WTC11 (cell line): ENCODE measurements at regions not wholly inside any gene's neighbourhood (a gene's known extent, or its start where the extent isn't known, plus 50 kb on each side); places are given as distances from the start of the nearest gene placed in this dataset.

Experiments
- ATAC-seq: fragments of 200-7000 bp; cut with Tn5 transposase; 2 replicates; pipeline ENCODE4 v1.10.0; 2021; ENCODE audit warnings: mild to moderate bottlenecking, moderate library complexity
- CTCF ChIA-PET: fragments of 300-600 bp; sonication (Branson Sonifier 250); formaldehyde crosslinking; loops from one replicate; lab custom pipeline; 2021; ENCODE audit warnings: antibody characterized with exemption; lab: Charles Lee
- POLR2A ChIA-PET: fragments of 350-600 bp; sonication (Branson Sonifier 250); formaldehyde crosslinking; loops from one replicate; lab custom pipeline; 2021; ENCODE audit warnings: antibody characterized with exemption; lab: Charles Lee
- DNase-seq: peaks from one replicate; pipeline ENCODE4 v3.0.0; 2021; ENCODE audit warnings: low spot score
- H3K27ac Mint-ChIP-seq: 2 replicates; pipeline ENCODE4 v1.8.0; 2021; ENCODE audit warnings: mixed read lengths
- H3K27me3 Mint-ChIP-seq: 2 replicates; pipeline ENCODE4 v1.8.0; 2021; ENCODE audit warnings: low read depth, mild to moderate bottlenecking, moderate library complexity, mixed read lengths
- H3K36me3 Mint-ChIP-seq: 2 replicates; pipeline ENCODE4 v1.8.0; 2021; ENCODE audit warnings: mixed read lengths
- H3K4me1 Mint-ChIP-seq: 2 replicates; pipeline ENCODE4 v1.8.0; 2022; ENCODE audit warnings: mixed read lengths
- H3K4me3 Mint-ChIP-seq: 2 replicates; pipeline ENCODE4 v1.8.0; 2021; ENCODE audit warnings: mild to moderate bottlenecking, moderate library complexity, mixed read lengths
- H3K9me3 Mint-ChIP-seq: 2 replicates; pipeline ENCODE4 v1.8.0; 2021; ENCODE audit warnings: mixed read lengths
- ATF1 ChIP-seq: sonication (generic); formaldehyde crosslinking; IDR thresholded peaks from 2 replicates; pipeline ENCODE4 v1.8.1; 2023; ENCODE audit warnings: mild to moderate bottlenecking, moderate library complexity, missing genetic modification reagents
- CREM ChIP-seq: sonication (generic); formaldehyde crosslinking; IDR thresholded peaks from 2 replicates; pipeline ENCODE4 v1.8.1; 2022; ENCODE audit warnings: mild to moderate bottlenecking, missing genetic modification reagents, moderate library complexity
- ELF4 ChIP-seq: sonication (generic); formaldehyde crosslinking; IDR thresholded peaks from 2 replicates; pipeline ENCODE4 v1.8.1; 2022; ENCODE audit warnings: low read depth, mild to moderate bottlenecking, moderate library complexity, missing genetic modification reagents
- NR2C2 ChIP-seq: sonication (generic); formaldehyde crosslinking; IDR thresholded peaks from 2 replicates; pipeline ENCODE4 v1.8.0; 2022; ENCODE audit warnings: mild to moderate bottlenecking, missing genetic modification reagents
- TEAD1 ChIP-seq: sonication (generic); formaldehyde crosslinking; IDR thresholded peaks from 2 replicates; pipeline ENCODE4 v1.8.0; 2022; ENCODE audit warnings: mild to moderate bottlenecking, missing genetic modification reagents
- ZNF317 ChIP-seq: sonication (generic); formaldehyde crosslinking; IDR thresholded peaks from 2 replicates; pipeline ENCODE4 v1.8.1; 2023; ENCODE audit warnings: low read depth, mild to moderate bottlenecking, moderate library complexity, missing genetic modification reagents, borderline replicate concordance
- ZNF423 ChIP-seq: fragments of 250-450 bp; sonication (Bioruptor Pico); IDR thresholded peaks from 2 replicates; pipeline ENCODE4 v2.1.2; 2022; ENCODE audit warnings: mild to moderate bottlenecking, moderate library complexity
- TF ChIP-seq, protein P1 (sequence below): sonication (generic); formaldehyde crosslinking; IDR thresholded peaks from 2 replicates; pipeline ENCODE4 v1.8.0; 2022; ENCODE audit warnings: mild to moderate bottlenecking, missing genetic modification reagents
- TF ChIP-seq, protein P2 (sequence below): sonication (generic); formaldehyde crosslinking; IDR thresholded peaks from 2 replicates; pipeline ENCODE4 v1.8.0; 2023; ENCODE audit warnings: missing genetic modification reagents, mild to moderate bottlenecking, borderline replicate concordance
- TF ChIP-seq, protein P3 (sequence below): sonication (generic); formaldehyde crosslinking; IDR thresholded peaks from 2 replicates; pipeline ENCODE4 v1.8.1; 2023; ENCODE audit warnings: mild to moderate bottlenecking, missing genetic modification reagents, moderate library complexity
- TF ChIP-seq, protein P4 (sequence below): sonication (generic); formaldehyde crosslinking; IDR thresholded peaks from 2 replicates; pipeline ENCODE4 v1.8.1; 2023; ENCODE audit warnings: mild to moderate bottlenecking, moderate library complexity, missing genetic modification reagents

DNA sequence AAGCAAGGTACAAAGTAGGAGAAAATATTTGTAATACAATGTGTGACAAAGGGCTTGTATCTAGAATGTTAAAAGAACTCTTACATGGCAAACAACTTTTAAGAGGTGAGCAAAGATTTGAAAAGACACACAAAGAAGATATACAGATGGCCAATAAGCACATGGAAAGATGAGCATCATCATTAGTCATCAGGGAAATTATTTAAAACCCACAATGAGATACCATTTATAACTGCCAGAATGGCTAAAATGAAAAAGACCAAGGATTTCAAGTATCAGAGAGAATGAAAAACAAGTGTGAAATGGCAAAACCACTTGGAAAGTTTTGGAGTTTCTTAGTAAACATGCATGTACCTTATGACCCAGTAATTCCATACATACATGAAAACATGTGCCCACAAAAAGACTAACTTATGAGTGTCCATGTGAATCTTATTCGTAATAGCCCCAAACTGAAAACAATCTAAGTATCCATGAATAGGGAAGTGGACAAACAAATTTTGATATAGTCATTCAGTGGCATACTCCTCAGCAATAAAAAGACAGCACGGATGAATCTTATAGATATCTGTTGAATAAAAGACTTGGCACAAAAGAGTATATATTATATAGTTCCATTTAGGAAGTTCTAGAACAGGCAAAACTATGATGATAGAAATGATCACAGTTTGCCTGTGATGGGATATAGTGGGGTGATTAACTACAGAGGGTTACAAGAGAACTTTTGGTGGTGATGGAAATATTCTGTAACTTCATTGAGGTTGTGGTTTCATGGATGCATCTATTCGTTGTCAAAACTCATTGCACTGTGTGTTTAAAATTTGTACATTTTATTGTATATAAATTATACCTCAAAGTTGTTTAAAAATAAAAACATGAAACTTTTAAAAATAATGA is 82.0 kb downstream of the DISP1 start:
- Mint-ChIP-seq H3K9me3 (no peaks in the 10 kb centered on the region), H3K36me3 (0 out of 2 replicates have a peak, but pooled peaks cover 3% of the 10 kb centered on the region), H3K27me3 (no peaks in the 10 kb centered on the region), H3K4me3 (no peak overlapping the region), H3K4me1 (peaks cover 8% of the 10 kb centered on the region; the same call in 1 of the 2 replicates), H3K27ac (no peak overlapping the region)
- POLR2A ChIA-PET, result no interaction called here
- no peak for ATAC-seq
- CTCF ChIA-PET, result no interaction called here
- TF ChIP-seq, protein P1, sequence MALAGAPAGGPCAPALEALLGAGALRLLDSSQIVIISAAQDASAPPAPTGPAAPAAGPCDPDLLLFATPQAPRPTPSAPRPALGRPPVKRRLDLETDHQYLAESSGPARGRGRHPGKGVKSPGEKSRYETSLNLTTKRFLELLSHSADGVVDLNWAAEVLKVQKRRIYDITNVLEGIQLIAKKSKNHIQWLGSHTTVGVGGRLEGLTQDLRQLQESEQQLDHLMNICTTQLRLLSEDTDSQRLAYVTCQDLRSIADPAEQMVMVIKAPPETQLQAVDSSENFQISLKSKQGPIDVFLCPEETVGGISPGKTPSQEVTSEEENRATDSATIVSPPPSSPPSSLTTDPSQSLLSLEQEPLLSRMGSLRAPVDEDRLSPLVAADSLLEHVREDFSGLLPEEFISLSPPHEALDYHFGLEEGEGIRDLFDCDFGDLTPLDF (CRISPR knock-in tag), result no peak
- TF ChIP-seq TEAD1 (CRISPR knock-in tag) (no peak), ZNF423 (CRISPR knock-in tag) (no peak), NR2C2 (no peak)
- TF ChIP-seq, protein P2, sequence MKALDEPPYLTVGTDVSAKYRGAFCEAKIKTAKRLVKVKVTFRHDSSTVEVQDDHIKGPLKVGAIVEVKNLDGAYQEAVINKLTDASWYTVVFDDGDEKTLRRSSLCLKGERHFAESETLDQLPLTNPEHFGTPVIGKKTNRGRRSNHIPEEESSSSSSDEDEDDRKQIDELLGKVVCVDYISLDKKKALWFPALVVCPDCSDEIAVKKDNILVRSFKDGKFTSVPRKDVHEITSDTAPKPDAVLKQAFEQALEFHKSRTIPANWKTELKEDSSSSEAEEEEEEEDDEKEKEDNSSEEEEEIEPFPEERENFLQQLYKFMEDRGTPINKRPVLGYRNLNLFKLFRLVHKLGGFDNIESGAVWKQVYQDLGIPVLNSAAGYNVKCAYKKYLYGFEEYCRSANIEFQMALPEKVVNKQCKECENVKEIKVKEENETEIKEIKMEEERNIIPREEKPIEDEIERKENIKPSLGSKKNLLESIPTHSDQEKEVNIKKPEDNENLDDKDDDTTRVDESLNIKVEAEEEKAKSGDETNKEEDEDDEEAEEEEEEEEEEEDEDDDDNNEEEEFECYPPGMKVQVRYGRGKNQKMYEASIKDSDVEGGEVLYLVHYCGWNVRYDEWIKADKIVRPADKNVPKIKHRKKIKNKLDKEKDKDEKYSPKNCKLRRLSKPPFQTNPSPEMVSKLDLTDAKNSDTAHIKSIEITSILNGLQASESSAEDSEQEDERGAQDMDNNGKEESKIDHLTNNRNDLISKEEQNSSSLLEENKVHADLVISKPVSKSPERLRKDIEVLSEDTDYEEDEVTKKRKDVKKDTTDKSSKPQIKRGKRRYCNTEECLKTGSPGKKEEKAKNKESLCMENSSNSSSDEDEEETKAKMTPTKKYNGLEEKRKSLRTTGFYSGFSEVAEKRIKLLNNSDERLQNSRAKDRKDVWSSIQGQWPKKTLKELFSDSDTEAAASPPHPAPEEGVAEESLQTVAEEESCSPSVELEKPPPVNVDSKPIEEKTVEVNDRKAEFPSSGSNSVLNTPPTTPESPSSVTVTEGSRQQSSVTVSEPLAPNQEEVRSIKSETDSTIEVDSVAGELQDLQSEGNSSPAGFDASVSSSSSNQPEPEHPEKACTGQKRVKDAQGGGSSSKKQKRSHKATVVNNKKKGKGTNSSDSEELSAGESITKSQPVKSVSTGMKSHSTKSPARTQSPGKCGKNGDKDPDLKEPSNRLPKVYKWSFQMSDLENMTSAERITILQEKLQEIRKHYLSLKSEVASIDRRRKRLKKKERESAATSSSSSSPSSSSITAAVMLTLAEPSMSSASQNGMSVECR, result no peak
- TF ChIP-seq, protein P3, sequence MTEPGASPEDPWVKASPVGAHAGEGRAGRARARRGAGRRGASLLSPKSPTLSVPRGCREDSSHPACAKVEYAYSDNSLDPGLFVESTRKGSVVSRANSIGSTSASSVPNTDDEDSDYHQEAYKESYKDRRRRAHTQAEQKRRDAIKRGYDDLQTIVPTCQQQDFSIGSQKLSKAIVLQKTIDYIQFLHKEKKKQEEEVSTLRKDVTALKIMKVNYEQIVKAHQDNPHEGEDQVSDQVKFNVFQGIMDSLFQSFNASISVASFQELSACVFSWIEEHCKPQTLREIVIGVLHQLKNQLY (CRISPR knock-in tag), result no peak
- no peak for DNase-seq

DNA sequence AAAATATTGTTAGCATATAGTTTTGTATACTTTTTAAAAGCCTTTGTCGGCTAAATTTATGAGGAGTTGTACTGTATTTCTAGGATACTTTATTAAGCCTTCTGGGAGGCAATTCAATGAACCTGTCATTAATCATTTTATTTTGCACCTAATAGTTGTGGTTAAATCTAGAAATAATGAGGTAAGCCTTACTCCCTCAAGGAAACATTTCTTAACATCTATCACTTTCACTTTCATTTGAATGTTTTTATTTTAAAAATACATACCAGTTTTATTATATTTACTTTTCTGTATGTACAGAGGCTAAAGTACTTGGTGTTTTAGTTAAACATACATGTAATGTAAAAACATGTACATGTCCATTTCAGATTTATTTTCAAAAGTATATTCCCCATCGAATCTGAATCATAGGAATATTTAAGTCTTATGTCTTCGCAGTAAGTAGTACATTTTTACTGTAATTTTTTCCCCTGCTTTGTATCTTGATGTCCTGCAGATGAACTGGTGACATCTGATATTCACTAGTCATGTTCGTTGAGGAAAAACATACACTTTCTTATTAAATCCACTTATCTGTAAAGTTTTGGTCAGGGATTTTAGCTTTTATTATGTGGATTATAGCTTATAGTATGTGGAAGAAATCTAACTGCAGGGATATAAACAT is 82.8 kb downstream of the DISP1 start:
- no peaks in the 10 kb centered on the region for H3K27me3 Mint-ChIP-seq
- no peak for TF ChIP-seq ATF1 (CRISPR knock-in tag)
- no peak for TF ChIP-seq ELF4 (CRISPR knock-in tag)
- TF ChIP-seq CREM, result no peak
- TF ChIP-seq, protein P4, sequence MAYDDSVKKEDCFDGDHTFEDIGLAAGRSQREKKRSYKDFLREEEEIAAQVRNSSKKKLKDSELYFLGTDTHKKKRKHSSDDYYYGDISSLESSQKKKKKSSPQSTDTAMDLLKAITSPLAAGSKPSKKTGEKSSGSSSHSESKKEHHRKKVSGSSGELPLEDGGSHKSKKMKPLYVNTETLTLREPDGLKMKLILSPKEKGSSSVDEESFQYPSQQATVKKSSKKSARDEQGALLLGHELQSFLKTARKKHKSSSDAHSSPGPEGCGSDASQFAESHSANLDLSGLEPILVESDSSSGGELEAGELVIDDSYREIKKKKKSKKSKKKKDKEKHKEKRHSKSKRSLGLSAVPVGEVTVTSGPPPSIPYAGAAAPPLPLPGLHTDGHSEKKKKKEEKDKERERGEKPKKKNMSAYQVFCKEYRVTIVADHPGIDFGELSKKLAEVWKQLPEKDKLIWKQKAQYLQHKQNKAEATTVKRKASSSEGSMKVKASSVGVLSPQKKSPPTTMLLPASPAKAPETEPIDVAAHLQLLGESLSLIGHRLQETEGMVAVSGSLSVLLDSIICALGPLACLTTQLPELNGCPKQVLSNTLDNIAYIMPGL (CRISPR knock-in tag), result no peak
- no peak for TF ChIP-seq ZNF317 (CRISPR knock-in tag)
- TF ChIP-seq, protein P3 (CRISPR knock-in tag), result no peak

More for the DNA sequence above, 82.8 kb downstream of the DISP1 start:
- ChIA-PET POLR2A (no interaction called here), CTCF (no interaction called here)
- DNase-seq (no peak), ATAC-seq (no peak)
- Mint-ChIP-seq H3K9me3 (no peaks in the 10 kb centered on the region), H3K4me1 (peaks cover 8% of the 10 kb centered on the region; the same call in 1 of the 2 replicates), H3K4me3 (no peak overlapping the region), H3K36me3 (0 out of 2 replicates have a peak, but pooled peaks cover 3% of the 10 kb centered on the region), H3K27ac (no peak overlapping the region)
